Testis (tissue), 2 donors: ENCODE measurements at regions not wholly inside any gene's neighbourhood (a gene's known extent, or its start where the extent isn't known, plus 50 kb on each side); places are given as distances from the start of the nearest gene placed in this dataset.

ENCODE experiments used
- CTCF ChIP-seq, 3 experiments: fragments of 450-650 bp in 2 of 3; fragments of 200-600 bp in 1 of 3; sonication (generic) in 1 of 3; IDR thresholded peaks; one replicate each; pipeline ENCODE4 v1.5.1; 2016 to 2019; ENCODE audit warnings: antibody characterized with exemption in 3 of 3, mild to moderate bottlenecking in 2 of 3, moderate library complexity in 1 of 3
- POLR2A ChIP-seq: fragments of 450-650 bp; IDR thresholded peaks from one replicate; pipeline ENCODE4 v1.6.1; 2017; ENCODE audit warnings: antibody characterized with exemption, mild to moderate bottlenecking, moderate library complexity

DNA sequence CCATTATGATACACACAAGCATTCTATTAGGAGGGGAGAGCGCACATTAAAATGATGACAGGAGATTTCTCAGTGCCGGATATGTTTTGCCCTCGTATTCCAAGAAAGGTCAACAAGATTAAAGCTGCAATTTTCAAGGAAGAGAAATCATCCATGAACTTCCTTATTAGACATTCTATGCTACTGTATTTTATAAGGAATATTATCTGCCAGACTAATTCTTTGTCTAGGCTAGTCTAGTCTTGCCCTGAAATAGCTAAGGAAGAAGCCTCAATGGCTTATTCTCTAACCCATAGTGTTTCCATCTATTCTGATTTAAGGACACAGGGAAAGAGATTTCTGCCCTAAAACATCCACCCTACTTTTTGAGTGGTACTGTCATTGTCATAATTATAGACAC is 315.4 kb downstream of the ADGRG6 start:
- TF ChIP-seq CTCF (IDR thresholded peaks at IDR 0.05), result no peak
- no peak for TF ChIP-seq POLR2A
